Mesenchymal stem cell (in vitro differentiated cells and primary cell): ENCODE measurements at regions not wholly inside any gene's neighbourhood (a gene's known extent, or its start where the extent isn't known, plus 50 kb on each side); places are given as distances from the start of the nearest gene placed in this dataset.

Experiments
- DNase-seq: peaks from one replicate; pipeline ENCODE4 v3.0.0-alpha.2; 2013
- H2AFZ ChIP-seq: one replicate; pipeline ENCODE4 v1.6.1; 2013; ENCODE audit warnings: low read depth, mild to moderate bottlenecking, control low read depth, inconsistent platforms, low read length, moderate library complexity
- H2AK5ac ChIP-seq: 2 replicates; pipeline ENCODE4 v1.6.1; 2013; ENCODE audit warnings: low read length, moderate library complexity, mild to moderate bottlenecking, inconsistent platforms; ENCODE audit not compliant: severe bottlenecking
- H2BK120ac ChIP-seq: one replicate; pipeline ENCODE4 v1.6.1; 2013; ENCODE audit warnings: low read depth, mild to moderate bottlenecking, inconsistent platforms, low read length, moderate library complexity
- H2BK12ac ChIP-seq, 2 experiments: one replicate each; pipeline ENCODE4 v1.6.1; 2013; ENCODE audit warnings: inconsistent platforms in 2 of 2, low read length in 2 of 2, mild to moderate bottlenecking in 2 of 2, moderate library complexity in 2 of 2, control low read depth in 1 of 2
- H2BK15ac ChIP-seq: one replicate; pipeline ENCODE4 v1.6.1; 2013; ENCODE audit warnings: mild to moderate bottlenecking, low read depth, inconsistent platforms; ENCODE audit not compliant: poor library complexity, severe bottlenecking
- H2BK5ac ChIP-seq: 2 replicates; pipeline ENCODE4 v1.6.1; 2013; ENCODE audit warnings: low read depth, mild to moderate bottlenecking, low read length, control low read depth, inconsistent platforms; ENCODE audit not compliant: poor library complexity, severe bottlenecking
- H3K14ac ChIP-seq, 2 experiments: one replicate each; pipeline ENCODE4 v1.6.1; 2013; ENCODE audit warnings: inconsistent platforms in 2 of 2, low read length in 2 of 2, control low read depth in 1 of 2, mild to moderate bottlenecking in 1 of 2, moderate library complexity in 1 of 2
- H3K18ac ChIP-seq, 2 experiments: one replicate each; pipeline ENCODE4 v1.6.1; 2013; ENCODE audit warnings: inconsistent platforms in 2 of 2, low read length in 2 of 2, control low read depth in 1 of 2, low read depth in 1 of 2, mild to moderate bottlenecking in 1 of 2
- H3K23ac ChIP-seq, 2 experiments: one replicate each; pipeline ENCODE4 v1.6.1; 2013; ENCODE audit warnings: inconsistent platforms in 2 of 2, low read length in 2 of 2, mild to moderate bottlenecking in 2 of 2, moderate library complexity in 2 of 2, control low read depth in 1 of 2
- H3K27ac ChIP-seq: 2 replicates; pipeline ENCODE4 v1.5.1; 2013; ENCODE audit warnings: mild to moderate bottlenecking, moderate library complexity, low read length, control low read depth, inconsistent platforms; ENCODE audit not compliant: poor library complexity, severe bottlenecking
- H3K27me3 ChIP-seq, 2 experiments: 2 replicates each; pipeline versions ENCODE4 v1.6.1 to v1.7.0; 2013; ENCODE audit warnings: low read length in 2 of 2, mild to moderate bottlenecking in 2 of 2, moderate library complexity in 2 of 2, control low read depth in 1 of 2, inconsistent platforms in 1 of 2; ENCODE audit not compliant: control insufficient read depth in 1 of 2, insufficient read depth in 1 of 2
- H3K36me3 ChIP-seq, 2 experiments: 2 replicates each; pipeline versions ENCODE4 v1.6.1 to v1.7.0; 2013; ENCODE audit warnings: low read length in 2 of 2, control low read depth in 1 of 2, inconsistent platforms in 1 of 2, low read depth in 1 of 2, mild to moderate bottlenecking in 1 of 2; ENCODE audit not compliant: insufficient read depth in 2 of 2, control insufficient read depth in 1 of 2
- H3K4ac ChIP-seq, 2 experiments: one replicate each; pipeline ENCODE4 v1.6.1; 2013; ENCODE audit warnings: inconsistent platforms in 2 of 2, low read length in 2 of 2, mild to moderate bottlenecking in 2 of 2, moderate library complexity in 2 of 2, control low read depth in 1 of 2, low read depth in 1 of 2
- H3K4me1 ChIP-seq: 2 replicates; pipeline ENCODE4 v1.6.1; 2013; ENCODE audit warnings: low read depth, low read length, control low read depth; ENCODE audit not compliant: control insufficient read depth, insufficient read depth
- H3K4me2 ChIP-seq: 2 replicates; pipeline ENCODE4 v1.6.1; 2013; ENCODE audit warnings: low read length, mild to moderate bottlenecking, inconsistent platforms; ENCODE audit not compliant: poor library complexity, severe bottlenecking
- H3K4me3 ChIP-seq, 2 experiments: 2 replicates each; pipeline versions ENCODE4 v1.5.1 to v1.7.0; 2013; ENCODE audit warnings: low read length in 2 of 2, mild to moderate bottlenecking in 2 of 2, control low read depth in 1 of 2, low read depth in 1 of 2; ENCODE audit not compliant: insufficient read depth in 1 of 2
- H3K79me1 ChIP-seq: replicated peaks from 2 replicates; pipeline ENCODE4 v1.6.1; 2013; ENCODE audit warnings: mild to moderate bottlenecking, control low read depth, low read length, inconsistent platforms; ENCODE audit not compliant: poor library complexity, severe bottlenecking
- H3K9ac ChIP-seq: 2 replicates; pipeline ENCODE4 v1.7.0; 2013; ENCODE audit warnings: mild to moderate bottlenecking, low read length, moderate library complexity
- H3K9me3 ChIP-seq: 2 replicates; pipeline ENCODE4 v1.7.0; 2013; ENCODE audit warnings: mild to moderate bottlenecking, low read length; ENCODE audit not compliant: control insufficient read depth
- H4K8ac ChIP-seq: one replicate; pipeline ENCODE4 v1.6.1; 2013; ENCODE audit warnings: inconsistent platforms, mild to moderate bottlenecking, low read length, moderate library complexity
- H4K91ac ChIP-seq: one replicate; pipeline ENCODE4 v1.6.1; 2013; ENCODE audit warnings: mild to moderate bottlenecking, low read length, inconsistent platforms
- WGBS: methylation state at CpG from one replicate; pipeline ENCODE4 v1.1.7; 2013; ENCODE audit warnings: mixed read lengths; 5-methylcytosine and 5-hydroxymethylcytosine counted together

- 90% methylated on average over 7 of the region's 8 CpGs for WGBS
- H2BK5ac ChIP-seq = no peak overlapping the region
Observed at GRCh38 chr2:172239944-172240590, 137.4 kb upstream of the DLX2 start.

GRCh38 chr2:172241222-172241621, 138.5 kb upstream of the DLX2 start:
- 100% methylated on average over 3 of the region's 3 CpGs for WGBS

More at GRCh38 chr2:172239944-172240590, 137.4 kb upstream of the DLX2 start:
- no peaks in the 10 kb centered on the region for H3K9me3 ChIP-seq
- H3K4ac ChIP-seq = no peak overlapping the region
- H2AFZ ChIP-seq = no peak overlapping the region
- no peak overlapping the region for H3K18ac ChIP-seq
- H3K9ac ChIP-seq = no peak overlapping the region
- no peaks in the 10 kb centered on the region for H3K79me1 ChIP-seq
- H3K4me3 ChIP-seq = no peak overlapping the region
- peaks cover 4 to 23% of the 10 kb centered on the region in 2 experiments for H3K27me3 ChIP-seq
- H2AK5ac ChIP-seq = no peak overlapping the region
- DNase-seq = no peak
- H3K23ac ChIP-seq = no peak overlapping the region
- no peaks in the 10 kb centered on the region for H3K36me3 ChIP-seq
- no peak overlapping the region for H4K91ac ChIP-seq
- H3K4me2 ChIP-seq = no peak overlapping the region
- peaks cover 4% of the 10 kb centered on the region for H3K4me1 ChIP-seq
- H2BK120ac ChIP-seq = no peak overlapping the region
- no peak overlapping the region for H2BK15ac ChIP-seq
- H3K14ac ChIP-seq = peak overlapping the region in 1 of 2 experiments; percentile 9
- peak overlapping the region in 1 of 2 experiments; percentile 8 for H2BK12ac ChIP-seq
- H4K8ac ChIP-seq = no peak overlapping the region
- H3K27ac ChIP-seq = no peak overlapping the region

GRCh38 chr2:172242471-172242870, 139.8 kb upstream of the DLX2 start:
- 89% methylated on average over 1 of the region's 1 CpG for WGBS
- Histone ChIP-seq H4K91ac (no peak overlapping the region), H3K4me2 (no peak overlapping the region), H2BK12ac (peak overlapping the region in 1 of 2 experiments; percentile 68), H2BK5ac (no peak overlapping the region), H3K27ac (no peak overlapping the region), H3K9me3 (no peaks in the 10 kb centered on the region), H3K18ac (no peak overlapping the region), H2AFZ (no peak overlapping the region), H3K36me3 (no peaks in the 10 kb centered on the region), H3K4ac (no peak overlapping the region), H3K14ac (no peak overlapping the region), H3K9ac (no peak overlapping the region), H3K23ac (no peak overlapping the region), H2BK120ac (no peak overlapping the region), H4K8ac (no peak overlapping the region), H3K4me1 (peaks cover 2% of the 10 kb centered on the region), H3K79me1 (no peaks in the 10 kb centered on the region), H2AK5ac (no peak overlapping the region), H3K27me3 (no peaks in the 10 kb centered on the region), H3K4me3 (no peak overlapping the region), H2BK15ac (no peak overlapping the region)
- no peak for DNase-seq

More at GRCh38 chr2:172241222-172241621, 138.5 kb upstream of the DLX2 start:
- Histone ChIP-seq H3K4me1 (no peaks in the 10 kb centered on the region), H3K36me3 (no peaks in the 10 kb centered on the region), H3K18ac (no peak overlapping the region), H2BK15ac (no peak overlapping the region), H3K27me3 (peaks cover 0 to 11% of the 10 kb centered on the region in 2 experiments), H2BK12ac (no peak overlapping the region), H2AFZ (no peak overlapping the region), H2BK5ac (no peak overlapping the region), H4K91ac (no peak overlapping the region), H3K9ac (no peak overlapping the region), H3K4me3 (no peak overlapping the region), H3K4me2 (no peak overlapping the region), H3K4ac (no peak overlapping the region), H3K79me1 (no peaks in the 10 kb centered on the region), H2BK120ac (peak overlapping the region; percentile 45), H3K9me3 (no peaks in the 10 kb centered on the region), H4K8ac (no peak overlapping the region), H3K14ac (no peak overlapping the region), H2AK5ac (no peak overlapping the region), H3K27ac (no peak overlapping the region), H3K23ac (no peak overlapping the region)
- no peak for DNase-seq

GRCh38 chr2:172242961-172243360, 140.3 kb upstream of the DLX2 start:
- Histone ChIP-seq H3K27ac (no peak overlapping the region), H3K4ac (no peak overlapping the region), H2AK5ac (no peak overlapping the region), H3K27me3 (no peaks in the 10 kb centered on the region), H2BK12ac (no peak overlapping the region), H3K23ac (no peak overlapping the region), H2BK120ac (no peak overlapping the region), H4K8ac (no peak overlapping the region), H3K18ac (no peak overlapping the region), H4K91ac (no peak overlapping the region), H3K9me3 (no peaks in the 10 kb centered on the region), H3K79me1 (no peaks in the 10 kb centered on the region), H3K36me3 (no peaks in the 10 kb centered on the region), H3K4me1 (peaks cover 3% of the 10 kb centered on the region), H3K4me2 (no peak overlapping the region), H3K14ac (no peak overlapping the region), H2AFZ (no peak overlapping the region), H2BK15ac (no peak overlapping the region), H3K4me3 (no peak overlapping the region), H2BK5ac (no peak overlapping the region), H3K9ac (no peak overlapping the region)
- no peak for DNase-seq
- WGBS = no CpG with 5 or more reads among the region's 1 CpG
